ENCODE measurements at regions not wholly inside any gene's neighbourhood (a gene's known extent, or its start where the extent isn't known, plus 50 kb on each side); places are given as distances from the start of the nearest gene placed in this dataset.

DNA sequence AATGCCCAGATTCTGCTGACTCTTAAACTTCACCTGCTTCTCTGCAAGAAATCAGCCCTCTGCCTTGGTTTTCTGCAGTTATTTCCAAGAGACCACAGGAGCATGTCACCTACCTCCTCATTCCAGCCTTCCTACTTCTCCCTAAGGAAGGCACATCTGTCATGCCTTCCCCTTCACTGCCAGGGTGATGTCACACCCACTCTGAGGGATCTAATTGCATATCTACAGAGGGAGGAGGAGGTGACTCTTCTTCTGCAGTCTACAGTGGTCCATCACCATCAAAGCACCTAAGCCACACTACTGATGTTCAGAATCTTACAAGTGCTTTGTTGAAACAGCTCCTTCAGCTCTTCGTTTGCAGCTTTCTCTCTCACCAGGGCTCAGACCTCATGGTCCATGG, 275.5 kb downstream of the FGFR2 start:
- Histone ChIP-seq H3K9me3 (peaks cover 11% of the 10 kb centered on the region), H2AFZ (ENCODE audit: low read depth) (no peak overlapping the region), H3K4me2 (no peak overlapping the region), H3K36me3 (replicated peaks in 1 of 2; ENCODE audit: control insufficient read depth in 1 of 2, insufficient read depth in 2 of 2, low read length in 1 of 2) (no peaks in the 10 kb centered on the region), H3K4me1 (ENCODE audit: control insufficient read depth in 1 of 2, insufficient read depth in 2 of 2, low read depth in 1 of 2, low read length in 1 of 2) (no peaks in the 10 kb centered on the region), H3K9ac (no peak overlapping the region), H3K27ac (ENCODE audit: low read depth in 2 of 2, low read length in 1 of 2) (no peak overlapping the region), H3K9me2 (no peaks in the 10 kb centered on the region), H3K27me3 (ENCODE audit: insufficient read depth) (no peaks in the 10 kb centered on the region), H3K4me3 (ENCODE audit: low read depth in 2 of 2, low read length in 1 of 2) (no peak overlapping the region), H3K79me2 (ENCODE audit: insufficient read depth) (no peaks in the 10 kb centered on the region), H4K20me1 (ENCODE audit: insufficient read depth) (no peaks in the 10 kb centered on the region), H3F3A (replicated peaks; ENCODE audit: insufficient read depth) (no peaks in the 10 kb centered on the region)
- POLR2A ChIA-PET, result no interaction called here
- CTCF ChIA-PET, result no interaction called here
- no peak for DNase-seq
- WGBS (ENCODE audit: low lambda C conversion rate), result 13% methylated on average over 1 of the region's 1 CpG
- no peak for TF ChIP-seq FOXJ3 (CRISPR knock-in tag; IDR thresholded peaks at IDR 0.05)
- TF ChIP-seq SIN3A (IDR thresholded peaks at IDR 0.05; ENCODE audit: borderline replicate concordance, low read depth, low read length), result no peak
- TF ChIP-seq RFX5 (IDR thresholded peaks at IDR 0.05; ENCODE audit: low read length), result no peak
- no peak for TF ChIP-seq FOSL2 (IDR thresholded peaks at IDR 0.05; ENCODE audit: borderline replicate concordance, low read depth)
- TF ChIP-seq MEF2A (IDR thresholded peaks at IDR 0.05; ENCODE audit: borderline replicate concordance, low read depth), result no peak
- TF ChIP-seq, protein P1, sequence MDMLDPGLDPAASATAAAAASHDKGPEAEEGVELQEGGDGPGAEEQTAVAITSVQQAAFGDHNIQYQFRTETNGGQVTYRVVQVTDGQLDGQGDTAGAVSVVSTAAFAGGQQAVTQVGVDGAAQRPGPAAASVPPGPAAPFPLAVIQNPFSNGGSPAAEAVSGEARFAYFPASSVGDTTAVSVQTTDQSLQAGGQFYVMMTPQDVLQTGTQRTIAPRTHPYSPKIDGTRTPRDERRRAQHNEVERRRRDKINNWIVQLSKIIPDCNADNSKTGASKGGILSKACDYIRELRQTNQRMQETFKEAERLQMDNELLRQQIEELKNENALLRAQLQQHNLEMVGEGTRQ (IDR thresholded peaks at IDR 0.05; ENCODE audit: borderline replicate concordance, low read depth, low read length), result no peak
- TF ChIP-seq, protein P2, sequence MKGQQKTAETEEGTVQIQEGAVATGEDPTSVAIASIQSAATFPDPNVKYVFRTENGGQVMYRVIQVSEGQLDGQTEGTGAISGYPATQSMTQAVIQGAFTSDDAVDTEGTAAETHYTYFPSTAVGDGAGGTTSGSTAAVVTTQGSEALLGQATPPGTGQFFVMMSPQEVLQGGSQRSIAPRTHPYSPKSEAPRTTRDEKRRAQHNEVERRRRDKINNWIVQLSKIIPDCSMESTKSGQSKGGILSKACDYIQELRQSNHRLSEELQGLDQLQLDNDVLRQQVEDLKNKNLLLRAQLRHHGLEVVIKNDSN (IDR thresholded peaks at IDR 0.05; ENCODE audit: borderline replicate concordance, low read depth), result no peak
- no peak for TF ChIP-seq REST (IDR thresholded peaks at IDR 0.05; ENCODE audit: low read depth, low read length)
- no peak for TF ChIP-seq NFIC (IDR thresholded peaks at IDR 0.05; ENCODE audit: borderline replicate concordance)
- TF ChIP-seq RAD21 (IDR thresholded peaks at IDR 0.05; ENCODE audit: low read length), result no peak
- TF ChIP-seq, protein P3, sequence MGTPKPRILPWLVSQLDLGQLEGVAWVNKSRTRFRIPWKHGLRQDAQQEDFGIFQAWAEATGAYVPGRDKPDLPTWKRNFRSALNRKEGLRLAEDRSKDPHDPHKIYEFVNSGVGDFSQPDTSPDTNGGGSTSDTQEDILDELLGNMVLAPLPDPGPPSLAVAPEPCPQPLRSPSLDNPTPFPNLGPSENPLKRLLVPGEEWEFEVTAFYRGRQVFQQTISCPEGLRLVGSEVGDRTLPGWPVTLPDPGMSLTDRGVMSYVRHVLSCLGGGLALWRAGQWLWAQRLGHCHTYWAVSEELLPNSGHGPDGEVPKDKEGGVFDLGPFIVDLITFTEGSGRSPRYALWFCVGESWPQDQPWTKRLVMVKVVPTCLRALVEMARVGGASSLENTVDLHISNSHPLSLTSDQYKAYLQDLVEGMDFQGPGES (IDR thresholded peaks at IDR 0.05; ENCODE audit: low read depth, low read length), result no peak
- TF ChIP-seq MAX (IDR thresholded peaks at IDR 0.05; ENCODE audit: low read depth), result no peak
- TF ChIP-seq, protein P4, sequence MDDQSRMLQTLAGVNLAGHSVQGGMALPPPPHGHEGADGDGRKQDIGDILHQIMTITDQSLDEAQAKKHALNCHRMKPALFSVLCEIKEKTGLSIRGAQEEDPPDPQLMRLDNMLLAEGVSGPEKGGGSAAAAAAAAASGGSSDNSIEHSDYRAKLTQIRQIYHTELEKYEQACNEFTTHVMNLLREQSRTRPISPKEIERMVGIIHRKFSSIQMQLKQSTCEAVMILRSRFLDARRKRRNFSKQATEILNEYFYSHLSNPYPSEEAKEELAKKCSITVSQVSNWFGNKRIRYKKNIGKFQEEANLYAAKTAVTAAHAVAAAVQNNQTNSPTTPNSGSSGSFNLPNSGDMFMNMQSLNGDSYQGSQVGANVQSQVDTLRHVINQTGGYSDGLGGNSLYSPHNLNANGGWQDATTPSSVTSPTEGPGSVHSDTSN (IDR thresholded peaks at IDR 0.05), result no peak

All from SK-N-SH (cell line).